Esophagus squamous epithelium (tissue), 5 donors: ENCODE measurements at regions not wholly inside any gene's neighbourhood (a gene's known extent, or its start where the extent isn't known, plus 50 kb on each side); places are given as distances from the start of the nearest gene placed in this dataset.

Source experiments
- DNase-seq: peaks from one replicate; lab custom pipeline; 2025; lab: John Stamatoyannopoulos, UW
- H3K27ac ChIP-seq, 4 donors: fragments of 200-600 bp; sonication (generic); one replicate each; pipeline ENCODE4 v1.5.1; 2016 to 2019; ENCODE audit warnings: mild to moderate bottlenecking in 1 of 4
- H3K27me3 ChIP-seq, 4 donors: fragments of 200-600 bp; sonication (generic); 1 replicate in 3 of 4; 2 replicates in 1 of 4; pipeline versions ENCODE4 v1.5.1 to v1.6.0; 2017 to 2021; ENCODE audit warnings: antibody characterized with exemption in 1 of 4
- H3K36me3 ChIP-seq, 3 donors: fragments of 200-600 bp; sonication (generic); one replicate each; pipeline ENCODE4 v1.5.1; 2016 to 2019
- H3K4me1 ChIP-seq, 3 donors: fragments of 200-600 bp; sonication (generic); one replicate each; pipeline ENCODE4 v1.5.1; 2017 to 2019
- H3K4me3 ChIP-seq, 4 donors: fragments of 200-600 bp; sonication (generic); 1 replicate in 3 of 4; 2 replicates in 1 of 4; pipeline ENCODE4 v1.5.1; 2016 to 2019; ENCODE audit warnings: mild to moderate bottlenecking in 2 of 4, moderate library complexity in 1 of 4
- H3K9me3 ChIP-seq, 3 donors: fragments of 200-600 bp; sonication (generic); one replicate each; pipeline ENCODE4 v1.5.1; 2016 to 2019
- POLR2A ChIP-seq, 4 donors: fragments of 450-650 bp; IDR thresholded peaks; one replicate each; pipeline ENCODE4 v1.6.1; 2017; ENCODE audit warnings: antibody characterized with exemption in 4 of 4, mild to moderate bottlenecking in 4 of 4, moderate library complexity in 3 of 4
- WGBS, 2 donors: methylation state at CpG; one replicate each; pipeline ENCODE4 v1.1.5; 2018; 5-methylcytosine and 5-hydroxymethylcytosine counted together
- intact Hi-C: fragments of 100-400 bp; cut with DNase I; formaldehyde crosslinking; loops from one replicate; pipeline ENCODE4 v1.15.0; 2022
- TF ChIP-seq, protein P1 (sequence below), 6 experiments: fragments of 450-650 bp in 4 of 6; fragments of 200-600 bp in 2 of 6; sonication (generic) in 2 of 6; IDR thresholded peaks; one replicate each; pipeline ENCODE4 v1.5.1; 2016 to 2019; ENCODE audit warnings: antibody characterized with exemption in 6 of 6, mild to moderate bottlenecking in 4 of 6, moderate library complexity in 4 of 6
- donor health status: DM: yes; HTN: yes; CAD: no.

DNA sequence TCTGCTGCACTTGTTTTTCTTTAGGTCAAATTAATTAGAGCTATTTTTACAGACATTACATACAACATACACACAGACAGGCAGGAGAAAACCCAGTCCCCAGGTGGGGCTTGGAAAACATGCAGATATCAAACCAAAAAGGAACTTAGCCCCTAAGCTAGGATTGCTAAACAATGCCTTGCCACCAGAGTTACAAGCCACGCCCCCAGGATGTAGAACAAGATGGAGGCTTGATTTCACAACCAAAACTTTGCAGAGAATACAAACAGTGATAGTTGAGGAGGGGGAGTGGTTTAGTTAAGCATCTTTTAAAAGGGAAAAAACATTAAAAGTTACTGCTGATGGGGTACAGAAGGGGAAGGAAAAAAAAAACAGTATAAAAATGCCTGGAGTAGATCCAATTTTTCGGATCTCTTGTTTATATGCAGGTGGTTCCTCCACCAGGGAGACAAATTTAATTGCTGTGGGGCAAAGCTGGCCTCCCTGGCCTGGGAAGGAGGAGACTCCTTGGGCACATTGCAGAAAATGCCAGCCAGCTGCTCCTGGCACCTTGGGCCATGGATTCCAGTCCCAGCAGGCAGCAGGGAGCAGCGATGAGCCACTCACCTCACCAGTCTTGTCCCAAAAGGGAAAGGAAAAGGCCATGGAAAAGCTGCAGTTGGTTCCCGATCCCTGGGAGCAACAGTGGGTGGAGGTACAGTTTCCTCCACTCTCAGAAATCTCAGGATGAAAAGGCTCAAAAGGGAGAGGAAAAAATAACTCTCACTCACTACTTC, 348.4 kb upstream of the REG3G start:
- TF ChIP-seq, protein P1, sequence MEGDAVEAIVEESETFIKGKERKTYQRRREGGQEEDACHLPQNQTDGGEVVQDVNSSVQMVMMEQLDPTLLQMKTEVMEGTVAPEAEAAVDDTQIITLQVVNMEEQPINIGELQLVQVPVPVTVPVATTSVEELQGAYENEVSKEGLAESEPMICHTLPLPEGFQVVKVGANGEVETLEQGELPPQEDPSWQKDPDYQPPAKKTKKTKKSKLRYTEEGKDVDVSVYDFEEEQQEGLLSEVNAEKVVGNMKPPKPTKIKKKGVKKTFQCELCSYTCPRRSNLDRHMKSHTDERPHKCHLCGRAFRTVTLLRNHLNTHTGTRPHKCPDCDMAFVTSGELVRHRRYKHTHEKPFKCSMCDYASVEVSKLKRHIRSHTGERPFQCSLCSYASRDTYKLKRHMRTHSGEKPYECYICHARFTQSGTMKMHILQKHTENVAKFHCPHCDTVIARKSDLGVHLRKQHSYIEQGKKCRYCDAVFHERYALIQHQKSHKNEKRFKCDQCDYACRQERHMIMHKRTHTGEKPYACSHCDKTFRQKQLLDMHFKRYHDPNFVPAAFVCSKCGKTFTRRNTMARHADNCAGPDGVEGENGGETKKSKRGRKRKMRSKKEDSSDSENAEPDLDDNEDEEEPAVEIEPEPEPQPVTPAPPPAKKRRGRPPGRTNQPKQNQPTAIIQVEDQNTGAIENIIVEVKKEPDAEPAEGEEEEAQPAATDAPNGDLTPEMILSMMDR (IDR thresholded peaks at IDR 0.05) = no peak
- no peak for TF ChIP-seq POLR2A (IDR thresholded peaks at IDR 0.05)
- H3K36me3 ChIP-seq = no peaks in the 10 kb centered on the region
- 48 to 59% methylated on average over 4 of the region's 4 CpGs for WGBS, 2 donors

DNA sequence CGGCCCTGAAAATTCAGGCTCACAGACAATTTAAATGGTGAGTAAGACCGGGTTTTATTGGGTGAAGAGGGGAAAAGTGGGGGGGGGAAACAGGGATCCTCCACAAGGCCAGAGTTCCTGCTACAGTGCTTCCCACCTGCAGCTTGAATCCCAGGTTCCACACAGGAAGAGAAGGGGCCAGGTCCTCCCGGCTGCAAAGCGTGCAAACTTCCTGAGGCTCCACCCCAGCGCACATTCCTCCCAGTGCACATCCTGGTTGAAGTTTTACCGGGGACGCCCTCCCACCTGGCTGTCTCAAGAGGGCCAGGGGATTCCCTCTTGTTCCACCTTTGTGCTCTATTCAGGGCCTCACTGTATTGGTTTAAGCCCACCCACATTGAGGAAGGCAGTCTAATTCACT, 347.7 kb upstream of the REG3G start:
- Histone ChIP-seq H3K36me3 (no peaks in the 10 kb centered on the region), H3K4me3 (no peak overlapping the region), H3K4me1 (no peaks in the 10 kb centered on the region), H3K9me3 (peaks cover 0 to 5% (median 0%) of the 10 kb centered on the region in 3 donors), H3K27ac (no peak overlapping the region), H3K27me3 (no peaks in the 10 kb centered on the region)
- TF ChIP-seq, protein P1 (IDR thresholded peaks at IDR 0.05) = no peak
- no peak for TF ChIP-seq POLR2A (IDR thresholded peaks at IDR 0.05)
- DNase-seq = no peak
- WGBS, 2 donors = 65 to 78% methylated on average over 6 to 7 of the region's 7 CpGs
- intact Hi-C loops = no loop called here

More for the DNA sequence above, 348.4 kb upstream of the REG3G start:
- no peaks in the 10 kb centered on the region for H3K4me1 ChIP-seq
- no peak overlapping the region for H3K4me3 ChIP-seq
- no peak for DNase-seq
- no peak overlapping the region for H3K27ac ChIP-seq
- peaks cover 0 to under 1% (median 0%) of the 10 kb centered on the region in 3 donors for H3K9me3 ChIP-seq
- no peaks in the 10 kb centered on the region for H3K27me3 ChIP-seq
- intact Hi-C loops = no loop called here

DNA sequence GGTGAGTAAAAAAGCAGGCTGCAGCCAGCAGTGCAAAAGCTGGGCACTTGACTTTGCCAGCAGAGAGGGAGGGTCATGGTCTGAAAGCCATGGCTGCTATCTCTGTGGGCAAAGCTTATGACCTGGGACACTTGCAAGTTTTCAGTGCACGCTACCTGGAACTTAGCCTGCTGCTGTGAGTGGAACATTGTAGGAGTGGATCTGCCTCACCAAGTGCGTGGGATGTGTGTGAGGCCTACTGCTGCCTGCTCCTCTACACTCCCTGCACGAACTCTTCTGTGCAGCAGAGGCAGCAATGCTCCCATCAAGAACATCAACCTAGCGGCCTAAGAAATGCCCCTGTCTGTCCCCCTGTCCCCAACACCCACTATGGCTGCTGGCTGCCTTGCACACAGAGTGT, 344.1 kb upstream of the REG3G start:
- Histone ChIP-seq H3K4me3 (no peak overlapping the region), H3K27ac (no peak overlapping the region), H3K27me3 (no peaks in the 10 kb centered on the region), H3K36me3 (no peaks in the 10 kb centered on the region), H3K9me3 (peaks cover 0 to 5% (median 0%) of the 10 kb centered on the region in 3 donors), H3K4me1 (no peaks in the 10 kb centered on the region)
- intact Hi-C loops = no loop called here
- TF ChIP-seq, protein P1 (IDR thresholded peaks at IDR 0.05) = no peak
- no peak for TF ChIP-seq POLR2A (IDR thresholded peaks at IDR 0.05)
- 73 to 74% methylated on average over 3 to 4 of the region's 4 CpGs for WGBS, 2 donors
- DNase-seq = no peak

DNA sequence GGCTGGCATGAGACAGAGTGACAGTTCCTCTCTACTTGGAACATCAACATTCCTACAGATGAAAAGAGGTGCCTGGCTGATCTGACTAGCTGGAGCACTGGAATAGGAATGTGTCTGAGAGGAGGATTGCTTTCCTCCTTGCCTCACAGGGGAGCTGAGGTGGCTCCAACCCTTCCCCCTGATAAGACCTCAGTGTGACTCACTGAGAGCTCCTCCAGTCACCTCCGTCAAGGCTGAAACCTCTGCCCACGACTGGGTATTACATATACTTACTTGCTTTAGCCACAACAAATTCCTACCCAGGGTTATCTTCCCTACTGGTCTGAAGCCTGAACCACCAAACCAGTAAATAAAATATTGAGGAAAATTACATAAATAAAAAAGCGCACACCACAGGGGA, 342.7 kb upstream of the REG3G start:
- intact Hi-C loops = no loop called here
- Histone ChIP-seq H3K36me3 (no peaks in the 10 kb centered on the region), H3K4me3 (no peak overlapping the region), H3K27me3 (no peaks in the 10 kb centered on the region), H3K4me1 (no peaks in the 10 kb centered on the region), H3K27ac (no peak overlapping the region), H3K9me3 (peaks cover 0 to 5% (median 0%) of the 10 kb centered on the region in 3 donors)
- no peak for TF ChIP-seq POLR2A (IDR thresholded peaks at IDR 0.05)
- TF ChIP-seq, protein P1 (IDR thresholded peaks at IDR 0.05) = no peak
- 64 to 94% methylated on average over 3 of the region's 3 CpGs for WGBS, 2 donors
- no peak for DNase-seq

DNA sequence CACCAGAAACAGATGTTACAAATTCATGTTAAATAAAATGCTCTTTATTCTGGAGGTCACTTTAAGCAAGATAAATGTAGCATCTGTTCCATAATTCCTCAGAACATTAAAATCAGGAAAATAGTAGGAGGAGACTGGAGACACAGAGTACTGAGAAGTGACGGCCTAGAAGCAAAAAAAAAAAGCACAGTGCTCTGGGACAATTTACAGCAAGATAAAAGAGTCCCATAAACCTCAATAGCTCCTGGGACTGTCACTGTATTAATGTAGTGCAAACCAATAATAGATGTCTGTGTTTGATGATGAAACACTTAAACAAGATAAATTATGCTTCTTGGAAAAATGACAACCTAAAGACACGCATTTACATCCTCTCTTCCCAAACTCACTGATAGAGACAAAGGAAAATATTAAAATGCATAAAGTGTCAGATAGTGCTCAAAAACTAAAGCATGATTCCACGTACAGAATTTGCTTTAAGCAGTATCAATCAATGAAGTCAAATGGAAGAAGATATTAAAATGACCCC, 338.8 kb upstream of the REG3G start:
- no peak for DNase-seq
- H3K9me3 ChIP-seq = peaks cover 0 to 5% (median 0%) of the 10 kb centered on the region in 3 donors
- no peak for TF ChIP-seq POLR2A (IDR thresholded peaks at IDR 0.05)
- TF ChIP-seq, protein P1 (IDR thresholded peaks at IDR 0.05) = no peak
- intact Hi-C loops = no loop called here
- H3K36me3 ChIP-seq = no peaks in the 10 kb centered on the region
- H3K27ac ChIP-seq = no peak overlapping the region
- no peak overlapping the region for H3K4me3 ChIP-seq
- no peaks in the 10 kb centered on the region for H3K4me1 ChIP-seq
- WGBS, 2 donors = 56 to 67% methylated on average over 3 of the region's 3 CpGs
- H3K27me3 ChIP-seq = no peaks in the 10 kb centered on the region
